Naive thymus-derived CD4-positive, alpha-beta T cell (primary cell): ENCODE measurements at regions not wholly inside any gene's neighbourhood (a gene's known extent, or its start where the extent isn't known, plus 50 kb on each side); places are given as distances from the start of the nearest gene placed in this dataset.

Experiments used
- ATAC-seq: fragments of 150-1000 bp; cut with Tn5 transposase; 2 replicates; pipeline ENCODE4 v1.10.0; 2021; ENCODE audit warnings: mild to moderate bottlenecking, moderate library complexity
- CTCF ChIA-PET: fragments of 350-600 bp; sonication (Branson Sonifier 250); formaldehyde crosslinking; loops from one replicate; lab custom pipeline; 2021; ENCODE audit warnings: antibody characterized with exemption; lab: Charles Lee
- POLR2A ChIA-PET: fragments of 350-600 bp; sonication (Branson Sonifier 250); formaldehyde crosslinking; loops from one replicate; lab custom pipeline; 2021; ENCODE audit warnings: antibody characterized with exemption, inconsistent platforms; lab: Charles Lee
- DNase-seq, 9 donors: peaks; one replicate each; pipeline versions ENCODE4 v3.0.0 to v3.0.0-alpha.2; 2020 to 2022; ENCODE audit warnings: mixed read lengths in 1 of 9
- H3K27ac ChIP-seq: one replicate; pipeline ENCODE4 v1.7.0; 2013; ENCODE audit warnings: mild to moderate bottlenecking, low read depth, low read length, moderate library complexity
- H3K27me3 ChIP-seq, 2 donors: one replicate each; pipeline ENCODE4 v1.7.0; 2013; ENCODE audit warnings: low read length in 2 of 2, mild to moderate bottlenecking in 2 of 2, moderate library complexity in 2 of 2; ENCODE audit not compliant: control insufficient read depth in 2 of 2, insufficient read depth in 2 of 2
- H3K36me3 ChIP-seq, 3 experiments: 1 replicate in 2 of 3; 2 replicates in 1 of 3; pipeline ENCODE4 v1.7.0; 2013; ENCODE audit warnings: low read length in 3 of 3, mild to moderate bottlenecking in 3 of 3, moderate library complexity in 1 of 3; ENCODE audit not compliant: insufficient read depth in 3 of 3, control insufficient read depth in 2 of 3
- H3K4me1 ChIP-seq, 2 donors: one replicate each; pipeline ENCODE4 v1.7.0; 2013; ENCODE audit warnings: low read length in 2 of 2, mild to moderate bottlenecking in 2 of 2, moderate library complexity in 1 of 2; ENCODE audit not compliant: control insufficient read depth in 2 of 2, insufficient read depth in 2 of 2
- H3K4me3 ChIP-seq: 2 replicates; pipeline ENCODE4 v1.7.0; 2013; ENCODE audit warnings: mild to moderate bottlenecking, low read length
- H3K9me3 ChIP-seq, 3 experiments: 1 replicate in 2 of 3; 2 replicates in 1 of 3; pipeline ENCODE4 v1.7.0; 2013; ENCODE audit warnings: low read length in 3 of 3; ENCODE audit not compliant: control insufficient read depth in 2 of 3
- H3K27ac Mint-ChIP-seq, 9 donors: one replicate each; pipeline ENCODE4 v1.8.0; 2020 to 2022; ENCODE audit warnings: mixed read lengths in 9 of 9, mild to moderate bottlenecking in 8 of 9, moderate library complexity in 5 of 9, inconsistent platforms in 2 of 9
- H3K27me3 Mint-ChIP-seq, 5 donors: one replicate each; pipeline ENCODE4 v1.8.0; 2021 to 2022; ENCODE audit warnings: mixed read lengths in 5 of 5, mild to moderate bottlenecking in 1 of 5
- H3K36me3 Mint-ChIP-seq, 5 donors: one replicate each; pipeline ENCODE4 v1.8.0; 2020 to 2022; ENCODE audit warnings: mixed read lengths in 5 of 5, mild to moderate bottlenecking in 3 of 5, inconsistent platforms in 1 of 5
- H3K4me1 Mint-ChIP-seq, 7 donors: one replicate each; pipeline ENCODE4 v1.8.0; 2020 to 2022; ENCODE audit warnings: mixed read lengths in 7 of 7, mild to moderate bottlenecking in 3 of 7, inconsistent platforms in 1 of 7
- H3K4me3 Mint-ChIP-seq, 10 donors: one replicate each; pipeline ENCODE4 v1.8.0; 2020 to 2022; ENCODE audit warnings: mild to moderate bottlenecking in 10 of 10, mixed read lengths in 10 of 10, moderate library complexity in 6 of 10, inconsistent platforms in 2 of 10
- H3K9me3 Mint-ChIP-seq, 11 donors: one replicate each; pipeline ENCODE4 v1.8.0; 2020 to 2022; ENCODE audit warnings: mixed read lengths in 11 of 11, mild to moderate bottlenecking in 4 of 11, inconsistent platforms in 1 of 11, moderate library complexity in 1 of 11
- intact Hi-C, 2 donors: fragments of 100-400 bp; cut with micrococcal nuclease; formaldehyde crosslinking; loops; one replicate each; pipeline ENCODE4 v1.15.1; 2023

GRCh38 chr20:10769700-10770099 lies 95.9 kb upstream of the JAG1 start:
- Histone ChIP-seq H3K36me3 (no peaks in the 10 kb centered on the region), H3K9me3 (no peaks in the 10 kb centered on the region), H3K4me1 (no peaks in the 10 kb centered on the region), H3K27me3 (no peaks in the 10 kb centered on the region), H3K27ac (no peak overlapping the region), H3K4me3 (no peak overlapping the region)
- peaks cover under 1 to 21% (median 9%) of the 10 kb centered on the region in 5 donors for H3K27me3 Mint-ChIP-seq
- CTCF ChIA-PET = no interaction called here
- no peak overlapping the region for H3K4me3 Mint-ChIP-seq
- no peak for ATAC-seq
- no peak overlapping the region for H3K27ac Mint-ChIP-seq
- H3K36me3 Mint-ChIP-seq = no peaks in the 10 kb centered on the region
- no peaks in the 10 kb centered on the region for H3K4me1 Mint-ChIP-seq
- POLR2A ChIA-PET = no interaction called here
- DNase-seq = no peak
- intact Hi-C loops = no loop called here
- peaks cover 0 to 2% (median 0%) of the 10 kb centered on the region in 11 donors for H3K9me3 Mint-ChIP-seq

DNA sequence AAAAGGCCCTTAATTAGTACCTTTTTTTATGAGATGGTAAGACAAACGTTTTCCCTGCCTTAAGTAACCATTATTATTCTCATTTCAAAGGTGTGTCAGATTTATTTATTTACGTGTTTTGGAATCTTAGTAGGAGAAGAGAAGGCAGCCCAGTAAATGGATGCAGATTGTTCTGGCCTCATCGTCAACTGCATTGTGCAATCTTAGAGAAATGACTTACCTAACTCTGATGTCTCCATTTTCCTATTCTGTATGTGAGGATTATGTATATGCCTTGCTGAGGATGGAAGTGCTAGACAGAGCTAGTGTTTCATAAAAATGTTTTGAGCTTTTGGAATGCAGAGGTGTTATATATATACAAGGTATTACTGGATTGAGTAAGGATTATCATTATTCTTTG lies 97.0 kb upstream of the JAG1 start:
- Histone ChIP-seq H3K4me1 (no peaks in the 10 kb centered on the region), H3K9me3 (no peaks in the 10 kb centered on the region), H3K36me3 (no peaks in the 10 kb centered on the region), H3K27ac (no peak overlapping the region), H3K4me3 (no peak overlapping the region), H3K27me3 (no peaks in the 10 kb centered on the region)
- intact Hi-C loops = no loop called here
- Mint-ChIP-seq H3K27ac (no peak overlapping the region), H3K9me3 (peaks cover 0 to 1% (median 0%) of the 10 kb centered on the region in 11 donors), H3K36me3 (no peaks in the 10 kb centered on the region), H3K27me3 (peaks cover 2 to 25% (median 8%) of the 10 kb centered on the region in 5 donors), H3K4me1 (no peaks in the 10 kb centered on the region), H3K4me3 (no peak overlapping the region)
- ChIA-PET POLR2A (no interaction called here), CTCF (no interaction called here)
- no peak for ATAC-seq
- no peak for DNase-seq

- H3K4me1 Mint-ChIP-seq = no peaks in the 10 kb centered on the region
- H3K27ac Mint-ChIP-seq = no peak overlapping the region
- CTCF ChIA-PET = no interaction called here
- intact Hi-C loops = no loop called here
- H3K36me3 Mint-ChIP-seq = no peaks in the 10 kb centered on the region
- no peak overlapping the region for H3K4me3 Mint-ChIP-seq
- peaks cover 2 to 25% (median 8%) of the 10 kb centered on the region in 5 donors for H3K27me3 Mint-ChIP-seq
- no peaks in the 10 kb centered on the region for H3K36me3 ChIP-seq
- H3K27ac ChIP-seq = no peak overlapping the region
- no peaks in the 10 kb centered on the region for H3K9me3 ChIP-seq
- no peak for DNase-seq
- H3K4me3 ChIP-seq = no peak overlapping the region
- POLR2A ChIA-PET = no interaction called here
- H3K4me1 ChIP-seq = no peaks in the 10 kb centered on the region
- peaks cover 0 to 1% (median 0%) of the 10 kb centered on the region in 11 donors for H3K9me3 Mint-ChIP-seq
- ATAC-seq = no peak
- H3K27me3 ChIP-seq = no peaks in the 10 kb centered on the region
Measured at GRCh38 chr20:10771435-10772140, 97.8 kb upstream of the JAG1 start.

DNA sequence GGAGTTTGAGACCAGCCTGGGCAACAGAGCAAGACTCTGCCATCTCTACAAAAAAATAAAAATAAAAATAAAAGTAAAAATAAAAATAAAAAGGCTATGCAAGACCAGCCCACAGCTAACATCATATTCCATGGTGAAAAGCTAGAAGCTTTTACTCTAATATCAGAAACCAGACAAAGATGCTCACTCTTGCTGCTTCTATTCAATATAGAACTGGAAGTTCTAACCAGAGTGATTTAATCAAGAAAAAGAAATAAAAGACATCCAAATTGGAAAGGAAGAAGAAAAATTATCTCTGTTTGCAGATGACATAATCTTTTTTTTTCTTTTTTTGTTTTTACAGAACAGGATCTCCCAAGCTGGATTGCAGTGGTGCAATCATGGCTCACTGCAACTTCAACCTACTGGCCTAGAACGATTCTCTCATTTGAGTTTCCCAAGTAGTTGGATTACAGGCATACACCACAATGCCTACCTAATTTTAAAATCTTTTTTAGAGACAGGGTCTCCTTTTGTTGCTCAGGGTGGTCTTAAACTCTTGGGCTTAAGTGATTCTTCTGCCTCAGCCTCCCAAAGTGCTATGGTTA lies 100.7 kb upstream of the JAG1 start:
- Mint-ChIP-seq H3K36me3 (no peaks in the 10 kb centered on the region), H3K4me3 (no peak overlapping the region), H3K9me3 (peaks cover 0 to 1% (median 0%) of the 10 kb centered on the region in 11 donors), H3K27me3 (peaks cover 3 to 25% (median 8%) of the 10 kb centered on the region in 5 donors), H3K4me1 (peaks cover 0 to 2% (median 0%) of the 10 kb centered on the region in 7 donors), H3K27ac (no peak overlapping the region)
- Histone ChIP-seq H3K9me3 (no peaks in the 10 kb centered on the region), H3K4me1 (no peaks in the 10 kb centered on the region), H3K36me3 (no peaks in the 10 kb centered on the region), H3K27me3 (no peaks in the 10 kb centered on the region), H3K27ac (no peak overlapping the region), H3K4me3 (no peak overlapping the region)
- POLR2A ChIA-PET = no interaction called here
- DNase-seq (no peak), ATAC-seq (no peak)
- intact Hi-C loops = no loop called here
- CTCF ChIA-PET = no interaction called here

- no peaks in the 10 kb centered on the region for H3K4me1 ChIP-seq
- H3K9me3 Mint-ChIP-seq = peaks cover 0 to 1% (median 0%) of the 10 kb centered on the region in 11 donors
- ATAC-seq (no peak), DNase-seq (no peak)
- H3K36me3 Mint-ChIP-seq = no peaks in the 10 kb centered on the region
- POLR2A ChIA-PET = no interaction called here
- H3K27ac ChIP-seq = no peak overlapping the region
- intact Hi-C loops = no loop called here
- no peak overlapping the region for H3K27ac Mint-ChIP-seq
- CTCF ChIA-PET = no interaction called here
- H3K27me3 ChIP-seq = no peaks in the 10 kb centered on the region
- H3K4me3 Mint-ChIP-seq = no peak overlapping the region
- no peaks in the 10 kb centered on the region for H3K9me3 ChIP-seq
- H3K27me3 Mint-ChIP-seq = peaks cover 10 to 28% (median 16%) of the 10 kb centered on the region in 5 donors
- H3K36me3 ChIP-seq = no peaks in the 10 kb centered on the region
- no peak overlapping the region for H3K4me3 ChIP-seq
- peaks cover 0 to 2% (median 0%) of the 10 kb centered on the region in 7 donors for H3K4me1 Mint-ChIP-seq
Measured at GRCh38 chr20:10777710-10778109, 103.9 kb upstream of the JAG1 start.

- ChIA-PET POLR2A (no interaction called here), CTCF (no interaction called here)
- DNase-seq (no peak), ATAC-seq (no peak)
- intact Hi-C loops = no loop called here
- no peak overlapping the region for H3K27ac Mint-ChIP-seq
- peaks cover 0 to 3% (median 0%) of the 10 kb centered on the region in 11 donors for H3K9me3 Mint-ChIP-seq
- Histone ChIP-seq H3K4me3 (no peak overlapping the region), H3K27me3 (no peaks in the 10 kb centered on the region), H3K9me3 (no peaks in the 10 kb centered on the region), H3K4me1 (no peaks in the 10 kb centered on the region), H3K36me3 (no peaks in the 10 kb centered on the region), H3K27ac (no peak overlapping the region)
- H3K4me1 Mint-ChIP-seq = peaks cover 0 to 2% (median 0%) of the 10 kb centered on the region in 7 donors
- no peak overlapping the region for H3K4me3 Mint-ChIP-seq
- peaks cover 6 to 17% (median 9%) of the 10 kb centered on the region in 5 donors for H3K27me3 Mint-ChIP-seq
- H3K36me3 Mint-ChIP-seq = no peaks in the 10 kb centered on the region
Measured at GRCh38 chr20:10779911-10780310, 106.1 kb upstream of the JAG1 start.

DNA sequence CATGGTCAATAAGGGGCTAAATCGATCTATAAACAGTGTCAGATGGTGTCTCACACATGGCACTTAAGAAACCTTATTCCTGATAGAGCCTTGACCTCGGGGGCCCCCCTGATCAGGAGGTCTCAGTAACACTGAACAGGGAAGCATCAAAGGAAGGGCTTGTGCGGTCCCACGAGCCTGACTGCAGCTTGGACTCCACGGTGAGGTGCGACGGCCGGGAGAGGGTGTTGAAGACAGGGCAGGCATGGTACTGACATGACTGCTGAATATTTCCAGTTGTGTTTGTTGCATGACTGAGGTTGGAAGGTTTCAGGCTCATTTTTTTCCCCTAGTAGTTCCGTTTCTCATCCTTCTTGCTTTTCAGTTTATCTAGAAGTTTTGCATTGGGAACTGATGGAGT lies 107.1 kb upstream of the JAG1 start:
- ATAC-seq = no peak
- CTCF ChIA-PET = no interaction called here
- Mint-ChIP-seq H3K4me3 (no peak overlapping the region), H3K9me3 (peaks cover 0 to 2% (median 0%) of the 10 kb centered on the region in 11 donors), H3K4me1 (peaks cover 0 to 2% (median 0%) of the 10 kb centered on the region in 7 donors), H3K27ac (no peak overlapping the region), H3K27me3 (peaks cover 6 to 11% (median 8%) of the 10 kb centered on the region in 5 donors), H3K36me3 (no peaks in the 10 kb centered on the region)
- intact Hi-C loops = no loop called here
- DNase-seq = no peak
- Histone ChIP-seq H3K27me3 (no peaks in the 10 kb centered on the region), H3K4me1 (no peaks in the 10 kb centered on the region), H3K4me3 (no peak overlapping the region), H3K9me3 (no peaks in the 10 kb centered on the region), H3K27ac (no peak overlapping the region), H3K36me3 (no peaks in the 10 kb centered on the region)
- POLR2A ChIA-PET = no interaction called here
